GM04503 (cell line): ENCODE measurements at regions not wholly inside any gene's neighbourhood (a gene's known extent, or its start where the extent isn't known, plus 50 kb on each side); places are given as distances from the start of the nearest gene placed in this dataset.

Experiments used
- DNase-seq: peaks from one replicate; pipeline ENCODE4 v3.0.0-alpha.2; 2012; ENCODE audit warnings: low read depth

DNA sequence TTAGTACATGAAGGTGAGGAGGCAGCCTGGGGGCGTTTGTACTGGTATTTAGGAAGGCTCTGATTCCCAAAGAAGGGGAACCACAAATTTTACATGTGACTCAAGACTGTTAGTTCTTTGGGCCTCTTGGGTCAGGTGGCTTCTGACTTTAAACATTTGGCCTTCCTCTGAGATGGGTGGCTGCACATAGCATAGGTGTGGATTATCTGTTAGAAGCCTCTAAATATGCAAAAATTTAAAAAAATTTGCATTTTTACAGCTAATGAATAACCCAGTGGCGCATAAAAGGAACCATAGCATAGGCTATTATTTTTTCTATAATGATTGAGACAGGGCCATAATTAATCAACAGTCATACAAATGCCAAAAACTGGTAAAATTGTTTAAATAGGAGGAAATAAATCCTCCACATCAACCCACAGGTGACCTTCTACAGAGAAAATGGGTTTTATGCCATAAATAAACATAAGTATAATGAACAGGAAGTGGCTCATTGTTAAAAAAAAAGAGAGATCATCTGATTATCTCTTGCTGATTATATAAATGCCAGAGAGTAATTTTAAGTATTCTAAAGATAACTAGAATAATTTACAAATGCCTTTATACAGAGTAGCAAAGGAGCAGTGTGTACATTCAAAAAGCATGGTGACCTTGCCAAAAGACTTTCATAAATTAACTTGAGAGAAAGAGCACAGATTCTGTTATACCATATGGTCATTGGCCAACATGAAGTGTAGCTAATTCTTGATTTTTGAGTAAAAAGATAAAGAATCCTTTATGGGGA lies 284.2 kb upstream of the ATP2B1 start:
- no peak for DNase-seq

DNA sequence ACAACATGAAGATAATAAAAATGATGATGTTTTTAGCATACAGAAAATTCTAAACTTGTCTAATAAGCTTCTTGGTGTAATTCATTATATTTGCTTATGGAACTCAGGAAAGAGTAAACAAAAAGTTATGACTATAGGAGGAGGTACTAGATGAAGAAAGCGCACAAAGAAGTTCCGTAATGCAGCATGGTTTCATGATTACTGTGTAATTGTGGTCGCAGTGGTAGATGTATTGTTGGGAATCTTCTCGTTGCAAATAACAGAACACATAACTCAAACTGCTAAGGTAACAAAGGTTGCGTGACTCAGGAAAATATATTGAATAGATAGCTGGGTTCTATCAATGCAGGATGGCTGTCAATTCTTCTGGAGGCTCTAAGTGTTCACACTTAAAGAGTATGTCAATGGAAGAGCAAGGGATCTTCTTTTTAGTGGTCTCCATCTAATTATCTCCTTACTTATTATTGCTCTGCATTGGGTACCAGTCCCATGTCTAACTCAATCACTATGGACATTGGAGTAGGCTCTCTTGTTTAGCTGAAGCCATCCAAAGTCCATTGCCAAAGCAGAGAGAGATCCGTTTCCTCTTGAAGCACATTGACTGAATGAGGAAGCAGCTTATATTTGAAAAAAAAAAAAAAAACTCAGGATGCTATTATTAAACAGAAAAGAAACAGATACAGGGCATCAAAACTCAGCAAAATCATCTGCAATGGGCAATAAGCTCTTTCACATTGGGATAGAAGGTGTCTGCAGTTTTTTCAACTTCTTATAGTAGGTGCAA lies 283.4 kb upstream of the ATP2B1 start:
- no peak for DNase-seq

DNA sequence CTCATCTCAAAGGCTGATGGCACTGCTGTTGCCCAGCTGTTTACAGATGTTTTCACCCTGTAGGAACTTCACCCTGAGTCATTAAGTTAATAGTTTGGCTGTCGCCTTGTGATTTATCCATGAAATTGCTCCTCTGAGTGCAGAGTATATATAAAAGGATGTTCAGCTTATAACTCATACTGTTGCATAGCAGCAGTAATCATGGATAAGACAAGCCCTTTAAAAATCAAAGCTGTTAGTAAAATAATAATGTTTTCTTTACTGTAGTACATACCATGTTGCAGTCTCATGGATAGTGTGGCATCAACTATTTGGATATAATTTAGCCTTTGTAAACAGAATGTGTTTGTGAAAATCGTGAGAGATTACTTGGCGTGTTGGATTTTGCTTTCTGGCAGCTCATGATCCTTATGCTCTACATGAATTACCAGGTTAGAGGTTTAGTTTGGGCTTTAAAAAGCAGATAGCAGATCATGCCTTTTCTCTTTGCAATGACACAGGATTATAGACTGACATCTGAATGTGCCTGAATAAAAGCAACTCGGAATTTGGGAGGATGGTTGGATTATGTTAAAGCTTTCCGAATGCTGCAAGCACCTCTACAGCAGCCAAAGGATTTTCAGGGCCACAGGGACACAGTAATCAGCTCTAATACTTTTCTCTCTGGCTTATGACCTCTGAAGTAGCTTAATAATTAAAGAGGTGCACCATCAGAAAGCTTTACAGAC lies 279.7 kb upstream of the ATP2B1 start:
- no peak for DNase-seq

DNA sequence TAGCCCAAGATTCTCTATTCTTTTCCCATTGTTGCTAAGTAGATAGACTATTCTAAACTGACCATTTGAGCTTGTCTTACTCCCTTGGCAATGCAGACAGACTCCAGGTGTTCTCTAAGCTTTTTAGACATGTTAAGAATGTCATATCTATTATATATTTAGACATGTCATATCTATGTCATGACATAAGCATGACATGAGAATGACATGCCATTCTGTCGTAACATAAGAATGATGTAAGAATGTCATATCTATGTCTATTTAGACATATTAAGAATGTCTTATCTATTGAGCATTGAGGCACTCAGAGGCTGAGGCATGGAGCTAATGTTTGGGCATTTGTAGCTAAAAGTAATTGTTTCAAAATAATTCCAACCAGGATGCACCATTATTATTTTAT lies 277.3 kb upstream of the ATP2B1 start:
- DNase-seq = no peak

DNA sequence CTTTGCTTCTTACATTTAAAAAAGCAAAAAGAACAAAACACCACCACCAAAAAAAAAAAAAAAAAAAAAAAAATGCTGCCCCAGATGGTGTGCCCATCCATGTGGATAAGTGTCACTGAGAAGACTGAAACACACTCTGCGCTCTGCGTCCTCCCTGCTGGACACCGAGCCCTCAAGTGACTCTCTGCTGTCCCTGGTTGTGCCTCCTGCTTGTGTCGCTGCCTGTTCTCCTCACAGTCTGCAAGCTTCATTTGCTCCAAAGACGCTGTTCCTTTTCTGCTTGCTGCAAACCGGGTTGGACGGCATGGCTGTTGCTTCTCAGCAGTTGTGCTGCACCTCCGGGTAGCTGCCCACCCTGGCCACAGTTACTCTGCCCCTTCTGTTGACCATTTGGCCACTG lies 276.2 kb upstream of the ATP2B1 start:
- DNase-seq = no peak

DNA sequence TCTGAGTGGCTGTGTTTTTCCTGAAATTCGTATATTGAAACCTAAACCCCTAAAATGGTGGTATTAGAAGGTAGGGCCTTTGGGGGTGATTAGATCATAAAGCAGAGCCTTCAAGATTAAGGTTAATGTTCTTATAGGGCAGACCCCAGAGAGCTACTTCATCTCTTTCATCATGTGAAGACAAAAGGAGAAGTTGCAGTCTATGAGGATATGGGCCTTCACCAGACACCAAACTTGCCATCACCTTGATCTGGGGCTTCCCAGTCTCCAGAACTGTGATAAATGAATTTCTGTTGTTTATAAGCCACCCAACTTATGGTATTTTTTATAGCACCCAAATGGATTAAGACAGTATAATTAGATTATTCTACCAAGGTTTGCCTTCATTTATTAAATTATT lies 275.0 kb upstream of the ATP2B1 start:
- no peak for DNase-seq

DNA sequence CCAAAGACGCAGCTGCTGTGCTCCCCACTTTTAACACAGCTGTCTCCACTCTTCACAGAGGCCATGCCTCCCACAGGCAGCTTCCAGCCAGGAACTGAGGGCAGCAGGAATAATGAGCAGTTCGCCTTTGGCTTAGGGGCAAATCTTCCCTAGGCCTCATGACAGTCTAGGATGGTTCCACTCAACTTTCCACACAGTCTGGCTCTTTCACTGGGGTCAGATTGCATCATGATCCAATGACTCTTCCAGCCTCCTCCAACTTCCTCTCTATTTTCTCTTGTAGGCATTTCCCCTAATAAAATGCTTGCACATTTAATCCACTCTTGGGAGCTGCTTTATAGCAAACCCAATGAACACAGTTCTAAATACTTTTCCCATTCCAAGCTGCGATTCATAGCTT lies 271.6 kb upstream of the ATP2B1 start:
- DNase-seq = peak; percentile 58

DNA sequence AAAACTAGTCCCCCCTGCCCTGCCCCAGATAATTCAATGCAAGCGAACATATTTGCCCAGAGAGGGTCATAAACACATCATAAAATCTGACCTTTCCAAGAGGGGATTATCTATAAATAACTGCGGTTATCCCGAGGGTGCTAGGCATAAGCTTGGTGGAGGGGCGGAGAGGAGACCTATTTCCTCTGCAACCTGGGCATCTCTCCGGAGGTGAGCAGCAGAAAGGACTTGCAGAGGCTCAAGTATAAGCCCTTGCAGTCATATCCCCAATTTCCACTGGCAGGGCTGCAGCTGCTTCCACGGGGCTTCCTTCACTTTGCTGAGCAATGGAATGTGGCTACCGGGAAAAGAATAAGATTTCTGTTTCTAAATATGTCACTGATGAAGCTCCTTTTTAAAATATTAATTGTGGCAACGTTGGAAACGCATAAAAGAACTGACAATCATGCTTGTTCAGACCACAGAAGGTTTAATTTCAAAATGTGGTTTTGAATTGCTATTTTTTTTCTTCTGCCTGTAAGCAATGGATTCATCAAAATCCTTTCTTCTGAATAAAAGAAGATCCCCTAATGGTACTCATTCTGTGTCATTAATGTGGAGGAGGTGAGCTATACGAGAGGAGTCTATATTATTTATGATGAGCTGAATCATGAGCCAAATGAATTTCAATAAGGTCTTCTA lies 268.9 kb upstream of the ATP2B1 start:
- no peak for DNase-seq

DNA sequence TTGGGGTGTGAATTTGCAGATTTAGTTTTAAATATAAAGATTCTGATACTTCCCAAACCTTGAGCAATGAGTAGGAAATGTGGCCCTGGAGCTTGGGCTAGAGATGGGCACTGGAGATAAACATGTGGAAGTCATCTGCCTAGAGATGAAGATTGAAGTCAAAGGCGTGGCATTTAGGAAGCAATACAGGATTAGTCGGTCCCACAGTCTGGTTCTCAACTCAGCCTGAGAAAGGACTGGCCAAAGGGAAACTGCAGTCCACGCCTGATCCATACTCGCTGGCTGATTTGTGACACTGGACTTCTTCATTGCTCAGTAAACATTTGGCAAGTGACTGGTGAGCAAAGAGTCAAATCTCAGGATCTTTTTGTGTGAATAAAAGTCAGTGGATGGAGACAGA lies 268.2 kb upstream of the ATP2B1 start:
- DNase-seq = no peak

DNA sequence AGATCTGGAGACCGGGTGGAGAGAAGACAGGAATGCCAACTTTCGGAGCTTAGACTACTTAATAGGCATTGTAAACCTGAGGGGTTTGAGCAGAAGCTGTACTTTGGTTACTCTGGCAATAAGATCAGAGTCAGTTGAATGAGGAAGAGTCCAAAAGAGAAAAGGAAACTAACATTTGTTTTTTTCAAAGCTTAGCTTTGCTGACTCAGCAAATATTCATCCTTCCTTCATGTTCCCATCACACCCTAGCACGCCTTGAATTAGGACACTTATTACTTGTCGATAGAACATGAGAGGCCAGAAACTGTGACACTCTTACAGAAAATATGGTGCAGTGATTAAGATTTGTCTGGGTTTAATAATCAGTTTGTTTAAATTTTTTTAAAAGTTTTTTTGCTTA lies 266.9 kb upstream of the ATP2B1 start:
- no peak for DNase-seq

DNA sequence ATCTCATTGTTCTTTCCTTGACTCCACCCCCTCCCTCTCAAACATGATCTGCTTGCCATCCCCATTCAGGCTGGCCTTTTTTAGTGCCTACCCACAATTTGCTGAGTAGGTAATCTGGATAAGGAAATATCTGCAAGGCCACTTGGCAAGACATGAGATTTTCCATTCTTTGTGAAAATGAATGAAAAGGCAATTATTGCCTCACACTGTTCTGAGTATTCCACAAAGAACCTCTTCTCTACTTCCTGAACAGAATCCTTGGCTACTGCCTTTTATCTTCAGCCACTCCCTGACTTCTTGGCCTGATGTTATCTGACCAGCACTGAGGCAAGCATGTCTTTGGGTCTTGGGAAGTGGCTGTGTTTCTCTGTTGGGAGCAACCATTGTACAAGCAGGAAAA lies 263.2 kb upstream of the ATP2B1 start:
- DNase-seq = no peak

DNA sequence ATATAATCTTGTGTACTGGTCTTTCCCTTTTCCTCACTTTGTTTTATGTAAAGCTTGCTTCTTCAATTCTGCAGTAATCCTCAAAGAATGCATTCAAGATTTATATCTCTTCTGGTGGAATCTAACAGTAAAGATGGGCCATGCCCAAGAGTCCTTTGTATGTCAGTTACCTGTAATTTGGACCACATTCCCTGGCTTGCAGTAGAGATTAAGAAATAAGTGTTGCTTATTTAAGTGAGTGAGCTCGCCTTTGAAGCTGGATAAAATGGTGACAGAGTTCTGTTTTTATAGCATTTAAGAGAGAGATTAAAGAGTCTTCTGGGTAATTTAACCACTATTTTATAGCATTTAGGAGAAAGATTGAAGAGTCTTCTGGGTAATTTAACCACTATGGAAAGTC lies 262.1 kb upstream of the ATP2B1 start:
- DNase-seq = no peak

DNA sequence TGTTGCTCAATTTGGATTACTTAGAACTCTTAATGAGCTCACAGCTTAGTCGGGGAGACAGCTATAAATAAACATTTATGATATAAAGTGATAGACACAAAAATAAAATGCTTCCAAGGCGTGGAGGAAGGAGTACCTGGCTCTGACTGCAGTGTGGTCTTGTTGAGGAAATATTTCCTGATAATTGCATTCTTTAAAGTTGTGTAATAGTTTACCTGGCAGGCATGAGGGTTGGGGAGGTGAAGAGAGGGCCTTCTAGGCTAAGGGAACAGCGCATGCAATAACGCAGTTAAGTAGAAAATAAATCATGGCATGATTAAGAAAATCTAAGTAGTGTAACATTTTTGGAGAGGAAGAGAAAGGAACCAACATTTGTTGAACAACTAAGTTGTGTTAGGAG lies 260.5 kb upstream of the ATP2B1 start:
- DNase-seq = no peak

DNA sequence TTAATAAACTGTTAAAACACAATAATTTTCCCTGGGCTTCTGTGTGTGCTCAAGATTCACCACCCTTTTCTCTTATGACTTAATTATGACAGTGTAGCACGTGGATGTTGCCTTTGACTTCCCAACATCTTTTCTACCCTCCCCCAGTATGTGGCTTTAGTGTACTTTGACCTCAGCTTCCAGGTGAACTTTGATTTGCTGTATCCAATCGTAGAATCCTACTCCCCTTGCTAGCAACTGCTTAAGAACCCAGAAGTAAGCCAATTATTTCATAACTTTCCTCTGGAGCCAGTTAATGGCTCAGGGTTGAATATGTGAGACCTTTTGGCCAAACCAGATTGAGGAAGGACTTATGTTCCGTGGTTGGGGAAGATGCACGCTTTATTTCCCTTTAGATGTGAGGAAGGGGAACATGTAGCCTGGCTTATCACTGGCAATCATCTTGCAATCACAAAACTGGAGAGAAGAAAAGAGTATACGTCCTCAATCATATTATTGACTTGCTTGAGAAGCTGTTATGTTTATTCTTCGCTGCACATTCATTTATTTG lies 259.6 kb upstream of the ATP2B1 start:
- DNase-seq = no peak

DNA sequence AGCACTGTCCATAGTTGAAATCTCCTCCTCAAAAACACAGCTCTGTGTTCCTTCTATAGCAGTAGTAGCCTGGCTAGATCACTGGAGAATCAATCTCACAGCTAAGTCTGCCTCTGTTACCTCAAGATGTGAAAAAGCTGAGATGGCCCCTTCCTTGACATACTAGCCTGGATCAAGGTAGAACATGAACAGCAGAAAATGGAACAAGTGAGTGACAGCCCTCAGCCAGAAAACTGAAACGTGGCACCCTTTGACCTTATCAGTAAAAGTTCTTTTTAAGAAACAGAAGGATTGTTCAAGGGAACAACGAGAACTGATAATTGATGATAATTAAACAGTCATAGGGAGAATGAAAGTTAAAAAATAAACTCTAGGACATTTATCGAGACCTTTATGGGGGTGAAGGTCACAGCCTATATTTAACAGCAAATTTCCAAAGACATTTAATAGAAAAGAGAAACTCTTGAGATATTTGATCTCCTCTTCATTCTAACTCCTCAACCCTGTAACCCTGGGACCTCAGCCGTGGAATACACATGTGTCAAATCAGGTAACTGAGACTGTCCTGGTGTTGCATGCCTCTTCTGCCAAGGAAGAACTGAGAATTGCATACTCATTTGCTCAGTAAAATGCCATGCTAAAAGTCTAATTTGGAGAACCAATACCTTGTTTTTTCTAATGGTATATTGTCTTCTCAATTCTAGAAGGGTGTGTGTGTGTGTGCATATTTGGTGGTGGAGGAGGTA lies 258.0 kb upstream of the ATP2B1 start:
- no peak for DNase-seq

DNA sequence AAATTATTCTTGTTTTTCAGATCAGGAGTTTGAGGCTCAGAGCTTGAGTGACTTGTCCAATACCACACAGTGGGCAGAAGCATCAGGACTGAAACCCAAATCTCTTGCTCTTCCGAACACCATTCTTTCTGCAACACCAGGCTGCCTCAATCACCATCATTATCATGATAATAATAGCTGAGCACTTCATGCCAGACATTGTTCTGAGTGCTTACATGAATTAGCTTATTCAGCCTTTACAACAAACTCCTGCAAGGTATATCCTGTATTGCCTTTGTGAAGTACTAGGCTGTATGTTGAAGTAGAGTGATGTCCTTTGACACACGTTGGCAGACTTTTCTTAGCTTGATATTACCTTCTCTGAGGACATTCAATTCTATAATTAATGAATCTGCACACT lies 257.4 kb upstream of the ATP2B1 start:
- no peak for DNase-seq

DNA sequence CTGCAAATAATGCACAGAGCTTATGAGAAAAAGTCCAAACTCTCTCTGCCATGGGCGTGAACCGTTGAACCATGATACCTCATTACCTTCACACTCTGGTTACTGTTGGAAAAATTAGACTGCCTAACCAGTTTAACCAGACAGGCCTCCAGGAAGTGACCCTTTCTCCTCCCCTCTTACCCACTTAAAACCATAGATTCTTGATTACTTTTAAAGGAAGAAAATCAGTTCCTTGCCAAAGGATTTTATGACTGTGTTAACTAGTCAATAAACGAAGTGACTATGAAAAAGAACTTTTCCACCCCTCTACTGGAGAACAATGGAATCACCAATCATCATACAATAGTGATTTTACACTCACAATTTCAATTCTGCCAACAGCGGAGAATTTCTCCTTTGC lies 254.0 kb upstream of the ATP2B1 start:
- no peak for DNase-seq

DNA sequence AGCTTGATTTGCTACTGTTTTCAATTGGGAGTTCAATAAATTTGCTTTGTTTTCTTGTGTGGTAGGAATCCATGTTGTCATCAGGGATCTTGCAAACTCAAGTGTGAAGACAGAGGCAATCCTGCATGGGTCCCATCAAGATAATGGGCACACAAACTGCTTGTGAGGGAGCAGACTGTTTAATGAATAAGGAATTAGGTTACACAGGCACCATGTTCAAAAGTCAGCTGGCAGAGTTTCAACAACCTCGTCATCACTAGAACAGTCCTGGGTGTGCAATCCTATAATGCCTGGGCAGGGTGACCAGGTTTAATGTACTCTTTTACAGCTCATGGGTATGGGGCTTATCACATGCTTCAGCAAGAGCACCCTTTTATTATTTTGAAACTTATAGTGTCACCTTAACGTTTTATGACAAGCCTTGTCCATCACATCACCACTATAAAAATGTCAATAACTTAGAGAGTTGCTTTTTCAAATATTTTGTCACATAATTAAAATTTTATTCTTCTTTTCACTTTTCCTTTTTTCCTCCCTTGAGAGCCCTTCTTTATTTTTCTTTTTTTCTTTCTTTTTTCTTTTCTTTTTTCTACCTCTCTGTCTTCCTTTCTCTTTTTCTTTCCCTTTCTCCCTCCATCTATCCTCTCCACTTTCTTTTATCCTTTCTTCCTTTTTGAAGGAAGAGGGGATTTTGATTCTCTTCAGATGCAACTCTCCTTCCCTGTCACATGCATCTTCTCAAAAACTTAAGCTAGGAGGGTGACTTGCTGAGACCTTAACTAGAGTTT lies 252.2 kb upstream of the ATP2B1 start:
- DNase-seq = no peak

DNA sequence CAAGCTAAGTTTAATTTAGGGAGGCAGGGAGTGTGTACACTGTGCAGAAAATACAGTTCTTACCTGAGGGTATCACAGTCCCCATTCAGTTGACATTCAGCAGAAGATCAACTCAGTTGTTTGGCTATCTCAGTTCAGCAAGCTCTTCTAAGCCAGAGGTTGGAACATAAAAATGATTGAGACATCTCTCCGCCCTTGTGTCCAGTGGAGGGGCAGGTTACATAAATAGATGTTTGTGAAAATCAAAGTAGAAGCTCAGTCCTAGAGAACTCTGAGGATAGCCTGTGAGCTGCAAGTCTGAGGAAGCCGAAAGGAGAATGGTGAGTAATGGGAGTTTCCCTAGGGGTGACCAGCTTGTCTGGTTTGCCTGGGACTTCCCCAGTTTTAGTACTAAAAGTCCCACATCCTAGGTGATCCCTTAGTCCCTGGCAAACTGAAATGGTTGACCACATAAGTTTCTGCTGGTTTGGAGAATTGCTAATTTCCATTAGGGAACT lies 251.4 kb upstream of the ATP2B1 start:
- DNase-seq = no peak

DNA sequence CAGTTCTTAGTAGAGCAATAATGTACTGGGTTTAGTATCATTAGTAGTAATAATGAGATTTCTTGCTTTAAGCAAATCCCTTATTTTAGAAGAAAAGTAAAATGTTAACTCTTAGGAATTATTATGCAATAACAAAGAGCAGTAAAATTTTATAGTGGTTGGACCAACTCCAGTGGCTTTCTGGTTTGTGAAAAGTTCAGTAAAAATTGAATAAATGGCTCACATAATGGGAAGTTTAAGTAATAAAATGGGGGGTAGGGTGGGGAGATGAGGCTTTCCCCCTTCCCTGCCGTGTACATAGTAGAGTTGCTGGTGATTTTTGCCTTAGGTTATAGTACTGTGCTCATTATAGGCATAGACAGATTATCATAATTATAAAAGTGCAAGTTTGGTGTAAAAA lies 250.5 kb upstream of the ATP2B1 start:
- DNase-seq = peak; percentile 33
